ENCODE measurements at regions not wholly inside any gene's neighbourhood (a gene's known extent, or its start where the extent isn't known, plus 50 kb on each side); places are given as distances from the start of the nearest gene placed in this dataset.
"Not testable (repeated sequence)": the region's sequence is repeated elsewhere in the genome, so short reads cannot be mapped to it uniquely, and the experiment has no call there.

DNA sequence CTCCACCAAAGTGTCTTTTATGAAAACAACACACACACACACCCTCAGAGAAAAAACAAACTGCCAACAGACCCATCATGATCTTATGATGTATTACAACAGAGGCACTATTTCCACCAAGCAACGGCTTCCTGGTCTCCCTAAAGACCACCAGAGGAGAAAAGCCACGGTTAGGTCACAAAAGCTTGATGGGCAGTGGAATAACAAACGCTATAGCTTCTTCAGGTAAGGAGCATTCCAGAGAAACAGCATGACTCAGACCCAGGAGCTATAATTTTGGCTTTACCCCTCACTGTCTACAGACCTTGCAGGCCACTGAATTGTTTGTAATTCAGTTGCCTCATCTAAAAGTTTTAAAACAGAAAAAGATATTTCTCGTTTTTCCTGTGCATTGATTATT, 105.7 kb upstream of the GPR141 start:
- no peak overlapping the region for H3K4me2 ChIP-seq (ENCODE audit: low read depth, low read length, poor library complexity, severe bottlenecking)
- TF ChIP-seq EZH2phosphoT487 (IDR thresholded peaks at IDR 0.05; ENCODE audit: borderline replicate concordance), result no peak
- TF ChIP-seq, protein P1, sequence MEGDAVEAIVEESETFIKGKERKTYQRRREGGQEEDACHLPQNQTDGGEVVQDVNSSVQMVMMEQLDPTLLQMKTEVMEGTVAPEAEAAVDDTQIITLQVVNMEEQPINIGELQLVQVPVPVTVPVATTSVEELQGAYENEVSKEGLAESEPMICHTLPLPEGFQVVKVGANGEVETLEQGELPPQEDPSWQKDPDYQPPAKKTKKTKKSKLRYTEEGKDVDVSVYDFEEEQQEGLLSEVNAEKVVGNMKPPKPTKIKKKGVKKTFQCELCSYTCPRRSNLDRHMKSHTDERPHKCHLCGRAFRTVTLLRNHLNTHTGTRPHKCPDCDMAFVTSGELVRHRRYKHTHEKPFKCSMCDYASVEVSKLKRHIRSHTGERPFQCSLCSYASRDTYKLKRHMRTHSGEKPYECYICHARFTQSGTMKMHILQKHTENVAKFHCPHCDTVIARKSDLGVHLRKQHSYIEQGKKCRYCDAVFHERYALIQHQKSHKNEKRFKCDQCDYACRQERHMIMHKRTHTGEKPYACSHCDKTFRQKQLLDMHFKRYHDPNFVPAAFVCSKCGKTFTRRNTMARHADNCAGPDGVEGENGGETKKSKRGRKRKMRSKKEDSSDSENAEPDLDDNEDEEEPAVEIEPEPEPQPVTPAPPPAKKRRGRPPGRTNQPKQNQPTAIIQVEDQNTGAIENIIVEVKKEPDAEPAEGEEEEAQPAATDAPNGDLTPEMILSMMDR (conservative IDR thresholded peaks at IDR 0.05; ENCODE audit: low read length), result no peak

DNA sequence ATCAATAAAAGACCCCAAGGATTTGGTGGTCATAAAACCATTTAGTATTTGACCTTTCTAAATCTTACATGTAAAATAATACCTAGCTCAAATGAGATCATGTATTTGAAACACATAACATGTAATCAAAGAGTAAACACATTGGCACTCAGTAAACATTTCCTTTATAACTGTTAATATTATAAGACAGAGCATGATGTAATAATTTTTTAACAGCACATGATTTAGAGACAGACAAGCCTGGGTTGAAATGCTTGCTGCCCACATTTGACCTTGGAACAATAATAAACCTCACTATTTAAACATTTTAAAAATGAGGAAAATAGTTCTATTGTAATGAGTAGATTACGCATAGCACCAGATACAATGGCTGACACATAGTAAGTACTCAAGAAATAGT, 105.2 kb upstream of the GPR141 start:
- Histone ChIP-seq H3K4me3 (ENCODE audit: low read length, poor library complexity, severe bottlenecking) (no peak overlapping the region), H3K36me3 (ENCODE audit: insufficient read depth, low read length) (no peaks in the 10 kb centered on the region), H2AFZ (ENCODE audit: low read length) (no peak overlapping the region), H4K20me1 (ENCODE audit: insufficient read depth, low read length, poor library complexity, severe bottlenecking) (no peaks in the 10 kb centered on the region), H3K9me2 (replicated peaks; ENCODE audit: low read depth, low read length) (no peaks in the 10 kb centered on the region), H3K27me3 (ENCODE audit: insufficient read depth, low read length, poor library complexity, severe bottlenecking) (no peaks in the 10 kb centered on the region), H3K4me2 (ENCODE audit: low read depth, low read length, poor library complexity, severe bottlenecking) (no peak overlapping the region), H3K9ac (ENCODE audit: low read depth, low read length, poor library complexity, severe bottlenecking) (no peak overlapping the region), H3F3A (ENCODE audit: low read depth) (no peaks in the 10 kb centered on the region), H3K79me2 (ENCODE audit: insufficient read depth, low read length) (no peaks in the 10 kb centered on the region), H3K9me3 (ENCODE audit: insufficient read depth, low read depth, low read length) (no peaks in the 10 kb centered on the region), H3K4me1 (ENCODE audit: insufficient read depth, low read length, poor library complexity, severe bottlenecking) (no peaks in the 10 kb centered on the region)
- TF ChIP-seq, protein P1 (conservative IDR thresholded peaks at IDR 0.05; ENCODE audit: low read length), result no peak
- no peak for TF ChIP-seq EZH2phosphoT487 (IDR thresholded peaks at IDR 0.05; ENCODE audit: borderline replicate concordance)

More for the DNA sequence above, 105.7 kb upstream of the GPR141 start:
- Histone ChIP-seq H2AFZ (ENCODE audit: low read length) (no peak overlapping the region), H3K36me3 (ENCODE audit: insufficient read depth, low read length) (no peaks in the 10 kb centered on the region), H3K79me2 (ENCODE audit: insufficient read depth, low read length) (no peaks in the 10 kb centered on the region), H4K20me1 (ENCODE audit: insufficient read depth, low read length, poor library complexity, severe bottlenecking) (no peaks in the 10 kb centered on the region), H3K9me2 (replicated peaks; ENCODE audit: low read depth, low read length) (no peaks in the 10 kb centered on the region), H3F3A (ENCODE audit: low read depth) (no peaks in the 10 kb centered on the region), H3K4me3 (ENCODE audit: low read length, poor library complexity, severe bottlenecking) (no peak overlapping the region), H3K4me1 (ENCODE audit: insufficient read depth, low read length, poor library complexity, severe bottlenecking) (no peaks in the 10 kb centered on the region), H3K9ac (ENCODE audit: low read depth, low read length, poor library complexity, severe bottlenecking) (no peak overlapping the region), H3K9me3 (ENCODE audit: insufficient read depth, low read depth, low read length) (no peaks in the 10 kb centered on the region), H3K27me3 (ENCODE audit: insufficient read depth, low read length, poor library complexity, severe bottlenecking) (no peaks in the 10 kb centered on the region)

DNA sequence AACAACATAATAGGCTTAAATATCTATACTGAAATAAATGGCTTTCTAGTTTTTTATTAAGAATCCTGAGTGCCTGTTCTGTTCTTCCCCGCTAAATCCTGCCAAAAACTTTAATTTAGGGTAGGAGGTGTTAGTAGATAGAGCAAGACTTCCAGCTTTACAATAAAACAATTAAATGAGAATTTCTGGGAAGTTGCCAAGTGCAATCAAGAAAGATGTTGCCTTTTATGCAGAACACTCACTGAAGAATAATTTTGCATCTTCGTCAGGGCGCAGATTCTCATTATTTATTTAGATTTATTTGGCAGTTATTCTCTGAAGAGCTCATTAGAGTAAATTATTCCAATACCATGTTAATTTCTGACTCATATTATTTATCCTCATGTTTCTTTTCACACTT, 103.2 kb upstream of the GPR141 start:
- Histone ChIP-seq H3K4me1 (ENCODE audit: insufficient read depth, low read length, poor library complexity, severe bottlenecking) (no peaks in the 10 kb centered on the region), H4K20me1 (ENCODE audit: insufficient read depth, low read length, poor library complexity, severe bottlenecking) (no peaks in the 10 kb centered on the region), H3K79me2 (ENCODE audit: insufficient read depth, low read length) (no peaks in the 10 kb centered on the region), H3K4me2 (ENCODE audit: low read depth, low read length, poor library complexity, severe bottlenecking) (no peak overlapping the region), H3K9me2 (replicated peaks; ENCODE audit: low read depth, low read length) (no peaks in the 10 kb centered on the region), H3K36me3 (ENCODE audit: insufficient read depth, low read length) (no peaks in the 10 kb centered on the region), H3K4me3 (ENCODE audit: low read length, poor library complexity, severe bottlenecking) (no peak overlapping the region), H3K9ac (ENCODE audit: low read depth, low read length, poor library complexity, severe bottlenecking) (no peak overlapping the region), H3K9me3 (ENCODE audit: insufficient read depth, low read depth, low read length) (no peaks in the 10 kb centered on the region), H3K27me3 (ENCODE audit: insufficient read depth, low read length, poor library complexity, severe bottlenecking) (no peaks in the 10 kb centered on the region), H3F3A (ENCODE audit: low read depth) (no peaks in the 10 kb centered on the region), H2AFZ (ENCODE audit: low read length) (no peak overlapping the region)
- TF ChIP-seq, protein P1 (conservative IDR thresholded peaks at IDR 0.05; ENCODE audit: low read length), result no peak
- TF ChIP-seq EZH2phosphoT487 (IDR thresholded peaks at IDR 0.05; ENCODE audit: borderline replicate concordance), result no peak

DNA sequence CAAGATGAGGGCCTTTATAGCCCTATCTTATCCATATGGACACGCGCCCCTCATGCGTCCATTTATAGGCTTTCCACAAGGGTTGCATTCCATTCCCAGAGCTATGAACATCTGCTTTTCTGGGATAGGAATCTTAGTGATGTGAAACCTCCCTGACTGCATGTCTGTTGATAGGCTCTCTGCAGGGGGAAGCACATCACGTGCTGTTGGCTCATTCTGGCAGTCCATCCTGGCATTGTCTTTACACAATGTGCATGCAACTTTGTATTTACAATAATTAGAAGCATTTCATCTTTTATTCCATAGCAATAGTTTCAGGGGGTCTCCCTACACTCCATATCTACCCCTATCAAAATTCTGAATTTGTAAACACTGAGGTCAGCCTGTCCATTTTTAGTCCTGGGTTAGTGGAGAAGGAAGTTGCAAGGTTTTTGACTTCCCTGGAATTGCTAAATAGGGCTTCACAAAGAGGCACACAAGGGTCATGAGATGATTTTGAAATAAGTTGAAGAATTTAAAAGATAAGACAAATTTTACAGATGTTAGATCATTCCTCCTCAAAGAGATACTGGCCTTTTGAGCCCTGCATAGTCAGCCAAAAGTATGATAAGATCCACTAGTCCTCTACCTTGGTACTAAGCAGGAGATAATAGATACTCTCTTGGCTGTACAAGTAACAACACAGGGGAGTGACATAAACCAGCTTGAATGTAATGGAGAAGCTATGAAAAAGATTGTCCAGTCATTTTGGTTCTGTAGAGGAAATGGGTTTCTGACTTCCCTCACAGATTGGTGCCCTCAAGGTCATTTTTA, 98.7 kb upstream of the GPR141 start:
- not testable (repeated sequence) for H3K36me3 ChIP-seq (ENCODE audit: insufficient read depth, low read length); H3K9ac ChIP-seq (ENCODE audit: low read depth, low read length, poor library complexity, severe bottlenecking); H4K20me1 ChIP-seq (ENCODE audit: insufficient read depth, low read length, poor library complexity, severe bottlenecking); H3K9me2 ChIP-seq (replicated peaks; ENCODE audit: low read depth, low read length); H3K4me2 ChIP-seq (ENCODE audit: low read depth, low read length, poor library complexity, severe bottlenecking); H2AFZ ChIP-seq (ENCODE audit: low read length); H3K9me3 ChIP-seq (ENCODE audit: insufficient read depth, low read depth, low read length); H3K79me2 ChIP-seq (ENCODE audit: insufficient read depth, low read length); H3K27me3 ChIP-seq (ENCODE audit: insufficient read depth, low read length, poor library complexity, severe bottlenecking); H3K4me1 ChIP-seq (ENCODE audit: insufficient read depth, low read length, poor library complexity, severe bottlenecking); H3F3A ChIP-seq (ENCODE audit: low read depth); H3K4me3 ChIP-seq (ENCODE audit: low read length, poor library complexity, severe bottlenecking)

Data from Loucy (cell line).